ENCODE measurements at regions not wholly inside any gene's neighbourhood (a gene's known extent, or its start where the extent isn't known, plus 50 kb on each side); places are given as distances from the start of the nearest gene placed in this dataset.
"Not testable (repeated sequence)": the region's sequence is repeated elsewhere in the genome, so short reads cannot be mapped to it uniquely, and the experiment has no call there.

- no peak for DNase-seq (ENCODE audit: low spot score)
- no peaks in the 10 kb centered on the region for H3K36me3 Mint-ChIP-seq (ENCODE audit: low read depth)
- H3K27ac Mint-ChIP-seq, result no peak overlapping the region
- H3K27me3 Mint-ChIP-seq (ENCODE audit: low read depth), result peaks cover 6% of the 10 kb centered on the region
- no peaks in the 10 kb centered on the region for H3K4me1 Mint-ChIP-seq (ENCODE audit: low read depth)
- H3K4me3 Mint-ChIP-seq, result no peak overlapping the region
- H3K9me3 Mint-ChIP-seq, result no peaks in the 10 kb centered on the region
Observed at GRCh38 chr15:69568173-69569009, 115.8 kb downstream of the RPLP1 start.

GRCh38 chr15:69570454-69570853 lies 117.8 kb downstream of the RPLP1 start:
- H3K36me3 Mint-ChIP-seq (ENCODE audit: low read depth), result no peaks in the 10 kb centered on the region
- H3K27me3 Mint-ChIP-seq (ENCODE audit: low read depth), result peaks cover 4% of the 10 kb centered on the region
- peaks cover 16% of the 10 kb centered on the region for H3K4me1 Mint-ChIP-seq (ENCODE audit: low read depth)
- H3K9me3 Mint-ChIP-seq, result no peaks in the 10 kb centered on the region
- no peak for DNase-seq (ENCODE audit: low spot score)
- no peak overlapping the region for H3K4me3 Mint-ChIP-seq
- H3K27ac Mint-ChIP-seq, result no peak overlapping the region

- DNase-seq (ENCODE audit: low spot score), result no peak
- no peak overlapping the region for H3K27ac Mint-ChIP-seq
- no peaks in the 10 kb centered on the region for H3K9me3 Mint-ChIP-seq
- H3K4me1 Mint-ChIP-seq (ENCODE audit: low read depth), result peaks cover 22% of the 10 kb centered on the region
- peaks cover 4% of the 10 kb centered on the region for H3K27me3 Mint-ChIP-seq (ENCODE audit: low read depth)
- H3K4me3 Mint-ChIP-seq, result no peak overlapping the region
- H3K36me3 Mint-ChIP-seq (ENCODE audit: low read depth), result no peaks in the 10 kb centered on the region
Observed at GRCh38 chr15:69570997-69571396, 118.4 kb downstream of the RPLP1 start.

GRCh38 chr15:69573278-69573677 lies 120.7 kb downstream of the RPLP1 start:
- H3K4me1 Mint-ChIP-seq (ENCODE audit: low read depth), result peaks cover 37% of the 10 kb centered on the region
- not testable (repeated sequence) for DNase-seq (ENCODE audit: low spot score); H3K9me3 Mint-ChIP-seq; H3K4me3 Mint-ChIP-seq; H3K27me3 Mint-ChIP-seq (ENCODE audit: low read depth); H3K36me3 Mint-ChIP-seq (ENCODE audit: low read depth); H3K27ac Mint-ChIP-seq

DNA sequence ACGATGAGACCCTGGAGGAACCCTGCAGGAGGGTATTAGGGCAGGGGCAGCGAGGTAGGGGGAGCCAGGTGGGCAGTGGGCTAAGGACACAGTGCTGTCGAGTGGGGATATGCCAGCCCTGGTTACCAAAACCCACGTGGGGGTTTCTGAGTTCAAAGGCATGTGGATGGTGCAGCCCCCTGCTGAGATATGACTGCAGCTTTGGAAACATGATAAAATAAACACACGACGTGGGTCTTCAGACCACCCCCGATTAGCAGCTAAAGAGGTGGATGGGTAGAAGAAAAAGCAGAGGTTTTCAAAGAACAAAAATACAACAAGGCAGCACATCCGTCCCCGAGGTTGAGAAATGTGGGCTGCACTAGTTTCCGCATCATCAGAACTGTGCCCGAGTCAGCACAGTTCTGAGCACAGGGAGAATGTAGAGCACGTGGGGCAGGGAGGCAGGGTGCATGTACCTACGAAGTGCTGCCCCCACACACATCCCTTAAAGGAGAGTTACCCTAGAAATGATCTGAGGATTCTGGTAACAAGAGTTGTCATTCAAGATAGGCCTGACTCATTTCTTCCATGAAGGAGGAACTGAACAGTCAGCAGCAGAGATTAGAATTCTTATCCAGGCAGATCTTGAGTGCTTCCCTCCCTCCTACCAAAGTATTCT lies 121.3 kb downstream of the RPLP1 start:
- peak overlapping the region; percentile 28 for H3K27ac Mint-ChIP-seq
- H3K36me3 Mint-ChIP-seq (ENCODE audit: low read depth), result no peaks in the 10 kb centered on the region
- peaks cover 14% of the 10 kb centered on the region for H3K27me3 Mint-ChIP-seq (ENCODE audit: low read depth)
- H3K4me3 Mint-ChIP-seq, result no peak overlapping the region
- peaks cover 37% of the 10 kb centered on the region for H3K4me1 Mint-ChIP-seq (ENCODE audit: low read depth)
- H3K9me3 Mint-ChIP-seq, result no peaks in the 10 kb centered on the region
- peak; percentile 73 for DNase-seq (ENCODE audit: low spot score)

DNA sequence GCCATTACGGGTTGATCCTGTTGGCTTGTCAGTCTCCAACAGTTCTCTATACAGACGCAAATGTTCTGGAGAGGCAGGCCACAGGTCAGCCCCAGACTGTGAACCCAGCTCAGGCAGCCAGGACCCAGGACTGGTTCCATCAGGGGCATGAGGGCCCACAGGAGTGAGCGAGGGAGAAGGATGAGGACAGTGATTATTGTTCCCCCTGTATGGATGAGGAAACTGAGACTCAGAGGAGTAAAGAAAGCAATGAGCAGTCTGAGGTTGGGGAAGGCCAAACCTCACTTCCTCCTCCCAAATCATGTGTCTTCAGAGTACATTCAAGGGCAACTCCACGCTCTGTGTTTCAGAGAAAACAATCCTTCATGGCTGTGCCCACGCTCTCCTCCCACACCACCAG lies 121.9 kb downstream of the RPLP1 start:
- no peaks in the 10 kb centered on the region for H3K9me3 Mint-ChIP-seq
- no peaks in the 10 kb centered on the region for H3K36me3 Mint-ChIP-seq (ENCODE audit: low read depth)
- H3K4me1 Mint-ChIP-seq (ENCODE audit: low read depth), result peaks cover 37% of the 10 kb centered on the region
- no peak for DNase-seq (ENCODE audit: low spot score)
- no peak overlapping the region for H3K4me3 Mint-ChIP-seq
- no peak overlapping the region for H3K27ac Mint-ChIP-seq
- peaks cover 18% of the 10 kb centered on the region for H3K27me3 Mint-ChIP-seq (ENCODE audit: low read depth)

DNA sequence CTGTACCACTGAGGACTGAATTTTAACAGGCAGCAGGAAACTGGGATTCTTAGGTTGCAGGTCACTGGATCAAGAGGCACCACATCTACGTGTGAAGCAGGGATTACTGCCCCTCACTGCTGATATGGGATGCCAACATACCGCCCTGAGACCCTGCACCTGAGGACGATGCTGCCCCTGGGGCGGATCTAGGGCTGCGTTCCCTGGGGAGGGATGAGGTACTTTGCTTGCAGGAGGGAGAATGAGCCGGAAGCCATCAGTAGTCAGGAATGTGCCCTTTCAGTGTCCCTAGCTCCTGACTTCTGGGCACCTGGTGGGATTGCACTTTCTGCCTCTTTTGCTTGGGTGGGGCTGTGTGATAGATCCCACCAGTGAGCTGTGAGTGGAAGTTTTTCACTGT lies 122.8 kb downstream of the RPLP1 start:
- H3K27ac Mint-ChIP-seq, result no peak overlapping the region
- no peak overlapping the region for H3K4me3 Mint-ChIP-seq
- DNase-seq (ENCODE audit: low spot score), result no peak
- H3K36me3 Mint-ChIP-seq (ENCODE audit: low read depth), result no peaks in the 10 kb centered on the region
- H3K4me1 Mint-ChIP-seq (ENCODE audit: low read depth), result peaks cover 37% of the 10 kb centered on the region
- H3K9me3 Mint-ChIP-seq, result no peaks in the 10 kb centered on the region
- peaks cover 18% of the 10 kb centered on the region for H3K27me3 Mint-ChIP-seq (ENCODE audit: low read depth)

DNA sequence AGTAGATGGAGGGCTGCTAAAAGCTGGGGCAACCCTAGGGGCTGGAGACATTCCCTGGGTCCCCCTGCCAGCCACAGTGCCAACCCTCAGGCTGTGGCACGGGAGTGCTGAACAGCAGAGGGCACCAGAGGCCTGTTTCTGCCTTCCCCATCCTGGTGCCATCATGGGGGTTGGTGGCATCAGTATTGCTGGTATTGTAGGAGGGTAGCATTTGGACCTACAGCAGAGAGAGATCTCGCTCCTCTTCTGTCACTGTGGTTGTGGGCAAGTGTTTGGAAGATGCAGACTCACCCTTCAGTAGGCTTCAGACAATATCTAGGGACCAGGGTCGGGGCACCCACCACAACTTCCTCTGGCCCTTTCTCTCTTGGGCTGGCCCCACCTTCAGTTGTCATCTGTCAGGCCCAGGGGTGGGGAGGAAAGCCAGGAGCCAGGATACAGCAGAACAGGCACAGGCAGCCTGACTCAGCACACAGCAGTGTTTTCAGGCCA lies 123.5 kb downstream of the RPLP1 start:
- H3K27ac Mint-ChIP-seq, result no peak overlapping the region

DNA sequence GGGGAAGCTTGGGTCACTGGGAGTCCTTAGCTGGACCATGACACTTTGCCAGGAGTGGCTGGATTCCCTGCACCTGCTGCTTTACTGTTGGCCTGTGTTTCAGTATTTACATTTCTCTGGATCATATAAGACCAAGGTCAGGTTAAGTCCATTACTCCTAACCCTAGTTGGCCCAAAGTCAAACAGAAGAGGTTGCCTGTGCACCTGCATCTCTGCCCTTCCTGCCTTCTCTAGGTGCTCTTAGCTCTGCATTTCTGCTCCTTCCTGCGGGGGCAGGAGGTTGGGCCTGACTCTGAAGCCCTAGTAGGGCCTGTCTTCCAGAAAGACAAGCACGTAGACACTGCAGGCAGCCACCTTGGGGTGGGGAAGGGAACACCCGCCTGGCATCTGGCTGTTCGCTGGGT lies 124.3 kb downstream of the RPLP1 start:
- no peaks in the 10 kb centered on the region for H3K36me3 Mint-ChIP-seq (ENCODE audit: low read depth)
- no peak overlapping the region for H3K27ac Mint-ChIP-seq
- peaks cover 16% of the 10 kb centered on the region for H3K27me3 Mint-ChIP-seq (ENCODE audit: low read depth)
- DNase-seq (ENCODE audit: low spot score), result no peak
- no peak overlapping the region for H3K4me3 Mint-ChIP-seq
- peaks cover 37% of the 10 kb centered on the region for H3K4me1 Mint-ChIP-seq (ENCODE audit: low read depth)
- no peaks in the 10 kb centered on the region for H3K9me3 Mint-ChIP-seq

More for the DNA sequence above, 123.5 kb downstream of the RPLP1 start:
- H3K36me3 Mint-ChIP-seq (ENCODE audit: low read depth), result no peaks in the 10 kb centered on the region
- peak; percentile 40 for DNase-seq (ENCODE audit: low spot score)
- no peaks in the 10 kb centered on the region for H3K9me3 Mint-ChIP-seq
- H3K4me3 Mint-ChIP-seq, result no peak overlapping the region
- peaks cover 37% of the 10 kb centered on the region for H3K4me1 Mint-ChIP-seq (ENCODE audit: low read depth)
- H3K27me3 Mint-ChIP-seq (ENCODE audit: low read depth), result peaks cover 16% of the 10 kb centered on the region

GRCh38 chr15:69577397-69577796 lies 124.8 kb downstream of the RPLP1 start:
- DNase-seq (ENCODE audit: low spot score), result no peak
- Mint-ChIP-seq H3K4me3 (no peak overlapping the region), H3K27ac (no peak overlapping the region), H3K4me1 (ENCODE audit: low read depth) (peaks cover 37% of the 10 kb centered on the region), H3K27me3 (ENCODE audit: low read depth) (peaks cover 16% of the 10 kb centered on the region), H3K9me3 (no peaks in the 10 kb centered on the region), H3K36me3 (ENCODE audit: low read depth) (no peaks in the 10 kb centered on the region)

GRCh38 chr15:69578252-69578651 lies 125.6 kb downstream of the RPLP1 start:
- H3K4me3 Mint-ChIP-seq, result no peak overlapping the region
- H3K27ac Mint-ChIP-seq, result no peak overlapping the region
- DNase-seq (ENCODE audit: low spot score), result no peak
- peaks cover 16% of the 10 kb centered on the region for H3K27me3 Mint-ChIP-seq (ENCODE audit: low read depth)
- no peaks in the 10 kb centered on the region for H3K36me3 Mint-ChIP-seq (ENCODE audit: low read depth)
- no peaks in the 10 kb centered on the region for H3K9me3 Mint-ChIP-seq
- peaks cover 37% of the 10 kb centered on the region for H3K4me1 Mint-ChIP-seq (ENCODE audit: low read depth)

DNA sequence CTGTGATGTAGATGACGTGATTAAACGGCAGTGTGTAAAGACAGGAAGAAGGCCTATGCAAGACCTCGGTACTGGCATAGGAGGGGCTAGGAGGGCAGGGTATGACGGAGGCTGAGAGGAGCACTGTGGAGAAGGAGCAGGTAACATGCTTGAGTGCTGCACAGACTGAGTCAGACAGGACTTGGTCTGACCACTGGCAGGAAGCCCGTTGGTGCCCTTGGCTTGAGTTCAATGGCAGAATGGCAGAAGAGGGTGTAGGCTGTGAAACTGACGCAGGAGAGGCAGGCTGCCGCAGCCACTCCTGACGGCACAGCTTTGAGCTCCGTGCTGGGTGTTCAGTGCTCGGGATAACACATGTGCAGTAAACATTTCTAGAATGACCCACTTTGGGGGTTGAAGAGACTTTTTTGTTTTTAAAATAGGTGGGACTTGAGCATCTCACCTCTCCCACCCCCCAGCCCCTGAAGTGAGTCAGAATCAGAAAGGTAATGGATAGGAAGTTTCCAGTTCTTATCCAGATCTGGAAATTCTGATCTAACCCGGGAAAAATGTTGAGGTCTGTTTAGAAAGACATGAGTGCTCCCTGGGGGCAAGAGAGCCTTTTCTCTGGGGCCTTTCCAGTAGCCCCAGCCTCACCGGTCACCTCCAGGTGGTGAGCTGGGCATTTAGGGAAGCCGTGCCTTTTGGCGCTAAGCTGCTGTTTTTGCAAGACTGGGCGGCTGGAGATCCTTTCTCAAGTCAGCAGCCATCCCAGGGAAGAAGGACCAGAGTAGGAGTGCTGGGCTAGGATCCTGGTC lies 126.4 kb downstream of the RPLP1 start:
- H3K27ac Mint-ChIP-seq, result no peak overlapping the region
- no peaks in the 10 kb centered on the region for H3K36me3 Mint-ChIP-seq (ENCODE audit: low read depth)
- peaks cover 40% of the 10 kb centered on the region for H3K4me1 Mint-ChIP-seq (ENCODE audit: low read depth)
- DNase-seq (ENCODE audit: low spot score), result no peak
- peaks cover 16% of the 10 kb centered on the region for H3K27me3 Mint-ChIP-seq (ENCODE audit: low read depth)
- H3K4me3 Mint-ChIP-seq, result no peak overlapping the region
- no peaks in the 10 kb centered on the region for H3K9me3 Mint-ChIP-seq

DNA sequence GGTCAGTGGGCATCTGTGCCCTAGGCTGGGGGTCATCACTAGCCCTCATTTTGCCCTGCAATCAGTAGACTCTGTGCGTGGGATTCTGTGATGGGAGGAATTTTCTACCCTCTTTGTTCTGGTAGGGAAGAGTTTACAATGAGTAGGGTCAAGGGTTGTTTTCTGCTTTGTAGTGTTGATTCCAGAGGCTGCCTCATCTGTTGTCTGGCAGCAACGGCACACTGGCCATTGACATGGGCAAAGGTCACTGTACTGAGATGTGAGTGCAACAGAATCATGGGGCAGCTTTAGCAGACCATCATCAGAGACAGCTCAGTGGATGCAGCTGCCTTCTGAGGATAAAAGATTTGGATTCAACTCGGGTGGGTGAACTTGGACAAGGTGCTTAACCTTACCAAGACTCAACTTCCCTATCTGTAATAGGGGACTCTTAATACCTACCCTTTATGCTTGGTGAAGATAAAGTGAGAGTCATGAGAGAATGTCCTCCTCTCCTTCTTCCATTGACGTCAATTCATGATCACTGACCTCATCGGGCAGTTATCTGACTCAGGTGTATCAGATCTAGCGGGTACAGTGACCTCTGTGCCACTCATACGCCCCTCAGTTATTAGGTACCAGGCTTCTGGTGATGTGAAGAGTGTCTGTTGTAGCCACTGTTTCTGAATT lies 127.5 kb downstream of the RPLP1 start:
- H3K4me1 Mint-ChIP-seq (ENCODE audit: low read depth), result peaks cover 31% of the 10 kb centered on the region
- no peak overlapping the region for H3K27ac Mint-ChIP-seq
- peaks cover 16% of the 10 kb centered on the region for H3K27me3 Mint-ChIP-seq (ENCODE audit: low read depth)
- DNase-seq (ENCODE audit: low spot score), result no peak
- no peak overlapping the region for H3K4me3 Mint-ChIP-seq
- H3K36me3 Mint-ChIP-seq (ENCODE audit: low read depth), result no peaks in the 10 kb centered on the region
- H3K9me3 Mint-ChIP-seq, result no peaks in the 10 kb centered on the region
